Mucosa of descending colon (tissue), 3 donors: ENCODE measurements at regions not wholly inside any gene's neighbourhood (a gene's known extent, or its start where the extent isn't known, plus 50 kb on each side); places are given as distances from the start of the nearest gene placed in this dataset.

Source experiments
- ATAC-seq: fragments of 200-7000 bp; cut with Tn5 transposase; one replicate; pipeline ENCODE4 v1.9.1; 2020; ENCODE audit warnings: mild to moderate bottlenecking, moderate library complexity
- DNase-seq, 3 donors: peaks; one replicate each; pipeline ENCODE4 v3.0.0-alpha.2; 2020
- H3K36me3 ChIP-seq: fragments of 200-600 bp; one replicate; pipeline ENCODE4 v1.8.0; 2021; ENCODE audit warnings: low read depth, mild to moderate bottlenecking
- H3K4me1 ChIP-seq: fragments of 200-600 bp; one replicate; pipeline ENCODE4 v1.8.0; 2021; ENCODE audit warnings: low read depth, mild to moderate bottlenecking
- H3K4me3 ChIP-seq: fragments of 200-600 bp; one replicate; pipeline ENCODE4 v1.8.0; 2021; ENCODE audit warnings: mild to moderate bottlenecking
- H3K9me3 ChIP-seq: fragments of 200-600 bp; one replicate; pipeline ENCODE4 v1.8.0; 2021; ENCODE audit warnings: mild to moderate bottlenecking
- CTCF ChIP-seq: fragments of 200-600 bp; IDR thresholded peaks from one replicate; pipeline ENCODE4 v1.8.0; 2022; ENCODE audit warnings: antibody characterized with exemption, mild to moderate bottlenecking
- intact Hi-C, 2 donors: fragments of 100-400 bp; cut with DNase I in 1 of 2; cut with micrococcal nuclease in 1 of 2; formaldehyde crosslinking; loops; one replicate each; pipeline versions ENCODE4 v1.11.0 to v1.11.1; 2022; cut with DNase I, micrococcal nuclease
- donor health status: DM: no; HTN: no; CAD: no; lungs with moderate emphysema.
- donor health status: DM: no; HTN: no; CAD: no.
- donor health status: DM: no; HTN: yes; CAD: no.

GRCh38 chr5:122701640-122702523 is 73.0 kb upstream of the SNX2 start:
- ATAC-seq = peak; percentile 76
- Histone ChIP-seq H3K36me3 (no peaks in the 10 kb centered on the region), H3K4me1 (no peaks in the 10 kb centered on the region), H3K9me3 (no peaks in the 10 kb centered on the region), H3K4me3 (no peak overlapping the region)
- no peak for TF ChIP-seq CTCF
- intact Hi-C loops = no loop called here
- no peak for DNase-seq

GRCh38 chr5:122702524-122702875 is 72.4 kb upstream of the SNX2 start:
- no peaks in the 10 kb centered on the region for H3K36me3 ChIP-seq
- intact Hi-C loops = no loop called here
- H3K4me1 ChIP-seq = no peaks in the 10 kb centered on the region
- ATAC-seq (peak; percentile 58), DNase-seq (no peak)
- no peaks in the 10 kb centered on the region for H3K9me3 ChIP-seq
- no peak for TF ChIP-seq CTCF
- H3K4me3 ChIP-seq = no peak overlapping the region

GRCh38 chr5:122703203-122703602 is 71.7 kb upstream of the SNX2 start:
- Histone ChIP-seq H3K36me3 (no peaks in the 10 kb centered on the region), H3K4me3 (no peak overlapping the region), H3K4me1 (no peaks in the 10 kb centered on the region), H3K9me3 (no peaks in the 10 kb centered on the region)
- TF ChIP-seq CTCF = no peak
- ATAC-seq (no peak), DNase-seq (no peak)
- intact Hi-C loops = no loop called here

- DNase-seq (no peak), ATAC-seq (peak; percentile 58)
- no peak for TF ChIP-seq CTCF
- no peaks in the 10 kb centered on the region for H3K36me3 ChIP-seq
- no peaks in the 10 kb centered on the region for H3K9me3 ChIP-seq
- no peaks in the 10 kb centered on the region for H3K4me1 ChIP-seq
- H3K4me3 ChIP-seq = peak overlapping the region; percentile 4
- intact Hi-C loops = no loop called here
Observed at GRCh38 chr5:122704247-122705036, 70.4 kb upstream of the SNX2 start.

GRCh38 chr5:122705851-122706250 is 69.0 kb upstream of the SNX2 start:
- H3K9me3 ChIP-seq = no peaks in the 10 kb centered on the region
- no peaks in the 10 kb centered on the region for H3K36me3 ChIP-seq
- intact Hi-C loops = no loop called here
- no peak overlapping the region for H3K4me3 ChIP-seq
- no peak for TF ChIP-seq CTCF
- ATAC-seq (no peak), DNase-seq (no peak)
- no peaks in the 10 kb centered on the region for H3K4me1 ChIP-seq
